DND-41 (cell line): ENCODE measurements at regions not wholly inside any gene's neighbourhood (a gene's known extent, or its start where the extent isn't known, plus 50 kb on each side); places are given as distances from the start of the nearest gene placed in this dataset.

Source experiments
- ATAC-seq: fragments of 200-7000 bp; cut with Tn5 transposase; 3 replicates; pipeline ENCODE4 v1.9.1; 2021; ENCODE audit warnings: low read depth; ENCODE audit not compliant: insufficient read depth
- DNase-seq: peaks from one replicate; pipeline ENCODE4 v3.0.0-alpha.2; 2020
- H2AFZ ChIP-seq: 2 replicates; pipeline ENCODE4 v1.6.0; 2012; ENCODE audit warnings: low read depth, low read length
- H3K27ac ChIP-seq: 2 replicates; pipeline ENCODE4 v1.5.1; 2012; ENCODE audit warnings: low read length, inconsistent platforms
- H3K27me3 ChIP-seq: fragments of 200-600 bp; sonication (generic); 2 replicates; pipeline ENCODE4 v1.6.0; 2012; ENCODE audit warnings: low read length, mild to moderate bottlenecking, inconsistent platforms; ENCODE audit not compliant: insufficient read depth, poor library complexity
- H3K36me3 ChIP-seq: 2 replicates; pipeline ENCODE4 v1.5.1; 2012; ENCODE audit warnings: low read length, inconsistent platforms; ENCODE audit not compliant: insufficient read depth
- H3K4me1 ChIP-seq: 2 replicates; pipeline ENCODE4 v1.5.1; 2012; ENCODE audit warnings: mild to moderate bottlenecking, low read length; ENCODE audit not compliant: insufficient read depth
- H3K4me2 ChIP-seq: 2 replicates; pipeline ENCODE4 v1.6.0; 2012; ENCODE audit warnings: mild to moderate bottlenecking, moderate library complexity, low read length, inconsistent platforms; ENCODE audit not compliant: insufficient read depth
- H3K4me3 ChIP-seq, 2 experiments: fragments of 200-600 bp in 1 of 2; shearing (Covaris generic) in 1 of 2; 2 replicates each; pipeline ENCODE4 v1.5.1; 2012 to 2016; ENCODE audit warnings: inconsistent platforms in 2 of 2, low read length in 2 of 2, mild to moderate bottlenecking in 2 of 2, low read depth in 1 of 2, moderate library complexity in 1 of 2
- H3K79me2 ChIP-seq: 2 replicates; pipeline ENCODE4 v1.6.0; 2012; ENCODE audit warnings: low read length, inconsistent platforms; ENCODE audit not compliant: insufficient read depth
- H3K9ac ChIP-seq: 2 replicates; pipeline ENCODE4 v1.6.0; 2012; ENCODE audit warnings: low read depth, mild to moderate bottlenecking, inconsistent platforms, low read length, moderate library complexity
- H3K9me3 ChIP-seq: 2 replicates; pipeline ENCODE4 v1.5.1; 2012; ENCODE audit warnings: low read length, moderate library complexity, mild to moderate bottlenecking, inconsistent platforms; ENCODE audit not compliant: insufficient read depth, severe bottlenecking
- H4K20me1 ChIP-seq: 2 replicates; pipeline ENCODE4 v1.6.0; 2012; ENCODE audit warnings: low read length; ENCODE audit not compliant: insufficient read depth
- CTCF ChIP-seq: IDR thresholded peaks from 2 replicates; pipeline ENCODE4 v1.5.1; 2012; ENCODE audit warnings: borderline replicate concordance, low read length, moderate library complexity, mild to moderate bottlenecking; ENCODE audit not compliant: poor library complexity, severe bottlenecking; ENCODE audit errors: extremely low read depth
- EZH2 ChIP-seq: IDR thresholded peaks from 3 replicates; pipeline ENCODE4 v1.6.1; 2012; ENCODE audit warnings: borderline replicate concordance, low read depth, mild to moderate bottlenecking, moderate library complexity, low read length, inconsistent platforms; ENCODE audit not compliant: severe bottlenecking

- TF ChIP-seq CTCF: no peak
- peaks cover 2% of the 10 kb centered on the region for H3K9me3 ChIP-seq
- no peak overlapping the region for H3K4me2 ChIP-seq
- no peaks in the 10 kb centered on the region for H4K20me1 ChIP-seq
- no peak overlapping the region for H3K27ac ChIP-seq
- DNase-seq (no peak), ATAC-seq (no peak)
- no peak overlapping the region for H3K9ac ChIP-seq
- no peaks in the 10 kb centered on the region for H3K79me2 ChIP-seq
- H3K4me1 ChIP-seq: peaks cover 28% of the 10 kb centered on the region
- H3K27me3 ChIP-seq: no peaks in the 10 kb centered on the region
- no peak overlapping the region for H3K4me3 ChIP-seq
- no peak overlapping the region for H2AFZ ChIP-seq
- H3K36me3 ChIP-seq: no peaks in the 10 kb centered on the region
These were observed 113.8 kb upstream of the ZNF608 start for GRCh38 chr5:124860291-124860655.

DNA sequence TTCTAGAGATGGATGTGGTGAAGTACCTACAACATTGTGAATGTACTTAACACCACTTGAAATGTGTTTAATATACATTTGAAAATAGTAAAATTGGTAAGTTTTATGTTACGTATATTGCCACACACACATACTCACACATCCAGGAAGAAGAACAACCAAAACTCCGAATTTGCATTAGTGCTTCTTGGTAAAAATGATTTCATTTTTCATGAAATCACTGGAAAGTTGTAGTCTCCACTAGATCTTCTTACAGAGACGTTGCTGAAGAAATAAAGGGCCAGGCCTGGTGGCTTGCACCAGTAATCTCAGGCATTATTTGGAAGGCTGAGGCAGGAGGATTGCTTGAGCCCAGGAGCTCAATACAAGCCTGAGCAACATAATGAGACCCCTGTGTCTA lies 118.6 kb upstream of the ZNF608 start:
- no peak for DNase-seq
- no peak for ATAC-seq
- Histone ChIP-seq H3K4me1 (peaks cover 53% of the 10 kb centered on the region), H2AFZ (no peak overlapping the region), H3K27me3 (no peaks in the 10 kb centered on the region), H3K4me2 (no peak overlapping the region), H3K9me3 (peaks cover 2% of the 10 kb centered on the region), H3K79me2 (no peaks in the 10 kb centered on the region), H3K36me3 (no peaks in the 10 kb centered on the region), H4K20me1 (no peaks in the 10 kb centered on the region), H3K27ac (peak overlapping the region; percentile 83), H3K9ac (no peak overlapping the region), H3K4me3 (no peak overlapping the region)
- TF ChIP-seq EZH2 (no peak), CTCF (no peak)

DNA sequence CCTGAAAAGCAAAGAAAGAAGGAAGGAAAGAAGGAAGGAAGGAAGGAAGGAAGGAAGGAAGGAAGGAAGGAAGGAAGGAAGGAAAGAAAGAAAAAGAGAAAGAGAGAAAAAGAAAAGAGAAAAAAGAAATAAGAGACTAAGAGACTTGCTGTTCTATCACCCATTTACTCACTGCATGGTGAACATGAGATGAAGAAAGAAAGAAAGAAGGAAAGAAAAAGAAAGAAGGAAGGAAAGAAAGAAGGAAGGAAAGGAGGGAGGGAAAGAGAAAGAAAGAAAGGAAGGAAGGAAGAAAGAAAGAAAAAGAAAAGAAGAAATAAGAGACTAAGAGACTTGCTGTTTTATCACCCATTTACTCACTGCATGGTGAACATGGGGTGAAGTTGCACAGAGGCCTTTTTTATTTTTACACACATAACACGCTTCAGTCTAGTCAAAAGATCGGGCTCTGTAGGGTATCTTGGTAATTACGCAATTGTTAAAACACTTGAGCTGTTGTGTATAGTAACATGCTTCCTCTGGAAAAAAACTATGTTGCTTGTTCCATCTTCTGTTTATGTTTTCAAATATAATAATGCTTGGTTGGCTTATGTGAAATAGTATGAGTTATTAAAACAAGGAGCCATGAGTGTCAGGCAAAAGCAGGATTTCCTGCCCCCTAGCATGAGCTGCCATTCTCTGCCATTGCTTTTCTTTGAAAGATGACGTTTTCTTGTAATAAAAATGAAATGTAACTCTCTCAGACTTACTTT lies 119.3 kb upstream of the ZNF608 start:
- peak overlapping the region; percentile 50; the same call in 1 of the 2 replicates for H3K4me2 ChIP-seq
- peak overlapping the region; percentile 83 for H3K27ac ChIP-seq
- no peaks in the 10 kb centered on the region for H3K79me2 ChIP-seq
- no peaks in the 10 kb centered on the region for H4K20me1 ChIP-seq
- H3K9ac ChIP-seq: no peak overlapping the region; the same call in 1 of the 2 replicates
- H3K4me1 ChIP-seq: peaks cover 55% of the 10 kb centered on the region
- peaks cover 2% of the 10 kb centered on the region for H3K9me3 ChIP-seq
- DNase-seq: no peak
- H2AFZ ChIP-seq: peak overlapping the region; percentile 22; the same call in 1 of the 2 replicates
- H3K36me3 ChIP-seq: no peaks in the 10 kb centered on the region
- H3K27me3 ChIP-seq: no peaks in the 10 kb centered on the region
- no peak for TF ChIP-seq EZH2
- TF ChIP-seq CTCF: no peak
- H3K4me3 ChIP-seq: no peak overlapping the region
- no peak for ATAC-seq
